Globus pallidus (tissue), 1 donor: ENCODE measurements at regions not wholly inside any gene's neighbourhood (a gene's known extent, or its start where the extent isn't known, plus 50 kb on each side); places are given as distances from the start of the nearest gene placed in this dataset.

ENCODE experiments used
- DNase-seq: peaks from one replicate; pipeline ENCODE4 v3.0.0-alpha.2; 2015; ENCODE audit warnings: low spot score

GRCh38 chr13:79081942-79082341 lies 324.1 kb downstream of the RBM26 start:
- DNase-seq = no peak

GRCh38 chr13:79079351-79079839 lies 326.7 kb downstream of the RBM26 start:
- DNase-seq = no peak

GRCh38 chr13:79075703-79076102 lies 330.4 kb downstream of the RBM26 start:
- no peak for DNase-seq

GRCh38 chr13:79070343-79070974 lies 335.6 kb downstream of the RBM26 start:
- DNase-seq = no peak

GRCh38 chr13:79062291-79062690 lies 343.8 kb downstream of the RBM26 start:
- DNase-seq = no peak

- DNase-seq = no peak
Measured at GRCh38 chr13:79060216-79060615, 345.8 kb downstream of the RBM26 start.

- DNase-seq = no peak
Measured at GRCh38 chr13:79056706-79057105, 349.3 kb downstream of the RBM26 start.

GRCh38 chr13:79051472-79051871 lies 354.6 kb downstream of the RBM26 start:
- DNase-seq = no peak

GRCh38 chr13:79044415-79044814 lies 361.6 kb downstream of the RBM26 start:
- DNase-seq = no peak

GRCh38 chr13:79043208-79043607 lies 362.8 kb downstream of the RBM26 start:
- no peak for DNase-seq

GRCh38 chr13:79037197-79037596 lies 368.9 kb downstream of the RBM26 start:
- no peak for DNase-seq

- no peak for DNase-seq
Measured at GRCh38 chr13:79034341-79034740, 371.7 kb downstream of the RBM26 start.

GRCh38 chr13:79030513-79030912 lies 371.6 kb upstream of the OBI1 start:
- DNase-seq = no peak

GRCh38 chr13:79018166-79018565 lies 359.2 kb upstream of the OBI1 start:
- DNase-seq = no peak

GRCh38 chr13:79011179-79011578 lies 352.2 kb upstream of the OBI1 start:
- no peak for DNase-seq

GRCh38 chr13:79003989-79004898 lies 345.3 kb upstream of the OBI1 start:
- no peak for DNase-seq

GRCh38 chr13:78999494-78999893 lies 340.5 kb upstream of the OBI1 start:
- DNase-seq = no peak

GRCh38 chr13:78998630-78999315 lies 339.8 kb upstream of the OBI1 start:
- no peak for DNase-seq

GRCh38 chr13:78997902-78998629 lies 339.1 kb upstream of the OBI1 start:
- no peak for DNase-seq

- DNase-seq = no peak
Measured at GRCh38 chr13:78993792-78994191, 334.8 kb upstream of the OBI1 start.

- no peak for DNase-seq
Measured at GRCh38 chr13:78981913-78982312, 323.0 kb upstream of the OBI1 start.

GRCh38 chr13:78979349-78979748 lies 320.4 kb upstream of the OBI1 start:
- no peak for DNase-seq
